ENCODE measurements at regions not wholly inside any gene's neighbourhood (a gene's known extent, or its start where the extent isn't known, plus 50 kb on each side); places are given as distances from the start of the nearest gene placed in this dataset.

DNA sequence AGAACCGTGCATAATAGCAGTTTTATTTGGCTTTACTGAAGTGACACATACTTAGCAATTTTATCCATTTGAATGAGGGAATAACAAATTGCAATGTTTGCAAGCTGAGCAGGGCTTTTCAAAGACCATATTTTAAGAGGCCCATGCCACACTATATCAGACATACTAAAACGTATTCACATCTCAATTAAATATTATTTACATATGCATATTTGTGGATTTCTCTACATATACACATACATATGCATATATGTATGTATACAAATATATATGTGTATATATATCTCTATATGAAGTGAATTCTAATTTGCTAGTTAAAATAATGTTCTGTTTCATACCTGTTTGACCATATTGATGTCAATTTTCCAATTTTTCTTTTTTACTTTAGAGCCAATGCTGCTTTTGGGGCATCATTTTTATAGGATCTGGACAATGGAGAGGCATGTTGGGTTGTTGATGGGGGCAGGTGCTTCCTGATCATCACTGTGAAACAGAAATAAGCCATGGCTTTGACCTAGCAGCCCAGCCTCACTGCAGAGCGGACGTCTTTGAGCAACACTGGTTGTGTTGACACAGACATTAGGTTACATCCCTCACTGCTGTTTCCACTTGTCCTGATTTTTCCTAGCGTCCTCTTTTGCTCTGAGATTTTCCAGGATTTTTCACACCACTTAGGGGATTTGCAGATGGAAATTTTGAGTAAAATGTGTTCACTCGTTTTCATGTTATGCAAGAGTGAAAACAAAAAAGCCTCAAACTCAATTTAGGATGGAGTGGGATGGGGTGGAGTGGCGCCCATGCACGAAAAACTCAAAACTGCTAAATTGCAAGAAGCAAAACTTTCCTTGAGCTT lies 56.9 kb downstream of the RDH14 start:
- DNase-seq (ENCODE audit: low read depth, low spot score), result no peak
- no peak overlapping the region for H3K4me3 ChIP-seq (ENCODE audit: low read length)

GRCh38 chr2:18502142-18502541 lies 58.3 kb downstream of the RDH14 start:
- no peak overlapping the region for H3K4me3 ChIP-seq (ENCODE audit: low read length)
- DNase-seq (ENCODE audit: low read depth, low spot score), result no peak

DNA sequence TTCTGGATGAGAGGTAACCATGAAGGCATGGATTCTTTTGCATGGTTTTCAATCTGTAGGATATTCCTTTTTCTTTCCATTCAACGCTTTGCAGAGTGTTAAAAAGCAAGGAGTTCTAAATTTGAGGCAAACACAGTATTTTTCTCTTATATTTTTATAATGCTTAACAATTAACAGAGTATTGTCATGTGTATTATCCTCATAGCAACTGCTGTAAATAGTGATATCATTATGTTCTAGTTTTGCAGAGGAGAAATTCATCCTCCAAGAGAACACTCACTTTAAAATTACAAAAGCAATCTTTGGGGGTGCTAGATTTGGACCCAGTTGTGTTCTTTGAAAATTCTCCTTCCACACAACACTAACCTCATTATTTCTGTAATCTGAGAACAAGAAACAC lies 58.7 kb downstream of the RDH14 start:
- no peak for DNase-seq (ENCODE audit: low read depth, low spot score)
- no peak overlapping the region for H3K4me3 ChIP-seq (ENCODE audit: low read length)

GRCh38 chr2:18501156-18501555 lies 59.3 kb downstream of the RDH14 start:
- DNase-seq (ENCODE audit: low read depth, low spot score), result no peak

DNA sequence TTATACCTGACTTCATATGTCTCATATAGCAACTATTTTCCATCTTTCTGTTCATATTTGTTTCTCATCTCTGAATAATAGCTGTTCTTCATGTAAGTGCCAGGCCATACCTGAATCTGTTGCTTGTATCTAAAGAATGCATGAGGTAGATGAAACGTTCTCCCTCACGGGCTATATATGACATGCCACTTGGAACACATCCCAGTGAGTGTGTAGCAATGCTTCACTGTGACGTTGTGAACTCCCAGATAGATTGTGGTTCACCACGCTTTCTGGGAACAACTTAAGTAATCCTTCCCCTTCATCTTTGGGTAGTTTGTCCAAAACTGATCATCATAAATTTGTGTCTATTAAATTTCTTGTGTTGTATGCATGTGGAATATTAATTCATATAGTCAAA lies 60.1 kb downstream of the RDH14 start:
- no peak for DNase-seq (ENCODE audit: low read depth, low spot score)
- H3K4me3 ChIP-seq (ENCODE audit: low read length), result no peak overlapping the region

More at GRCh38 chr2:18501156-18501555, 59.3 kb downstream of the RDH14 start:
- no peak overlapping the region for H3K4me3 ChIP-seq (ENCODE audit: low read length)

GRCh38 chr2:18498531-18498930 lies 61.9 kb downstream of the RDH14 start:
- no peak overlapping the region for H3K4me3 ChIP-seq (ENCODE audit: low read length)
- no peak for DNase-seq (ENCODE audit: low read depth, low spot score)

GRCh38 chr2:18496516-18496915 lies 63.9 kb downstream of the RDH14 start:
- DNase-seq (ENCODE audit: low read depth, low spot score), result no peak
- H3K4me3 ChIP-seq (ENCODE audit: low read length), result no peak overlapping the region

DNA sequence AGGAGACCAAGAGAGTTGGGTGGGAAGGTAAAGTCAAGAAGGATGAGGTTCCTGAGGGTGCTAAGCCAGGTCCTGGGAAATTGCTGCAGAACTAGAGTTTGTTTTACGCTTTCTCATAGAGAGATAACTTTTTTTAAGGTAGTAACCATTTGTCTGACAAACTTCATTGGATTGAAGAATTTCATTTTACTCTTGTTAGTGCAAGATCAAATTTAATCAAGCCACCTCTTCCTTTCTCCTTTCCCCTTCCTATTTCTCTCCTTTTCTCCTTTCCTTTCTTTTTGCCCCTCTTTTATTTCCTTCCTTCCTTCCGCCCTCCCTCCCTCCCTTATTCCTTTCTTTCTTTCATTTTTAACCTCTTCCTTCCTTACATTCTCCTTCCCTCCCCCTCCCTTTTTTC lies 65.4 kb downstream of the RDH14 start:
- H3K4me3 ChIP-seq (ENCODE audit: low read length), result no peak overlapping the region
- no peak for DNase-seq (ENCODE audit: low read depth, low spot score)

DNA sequence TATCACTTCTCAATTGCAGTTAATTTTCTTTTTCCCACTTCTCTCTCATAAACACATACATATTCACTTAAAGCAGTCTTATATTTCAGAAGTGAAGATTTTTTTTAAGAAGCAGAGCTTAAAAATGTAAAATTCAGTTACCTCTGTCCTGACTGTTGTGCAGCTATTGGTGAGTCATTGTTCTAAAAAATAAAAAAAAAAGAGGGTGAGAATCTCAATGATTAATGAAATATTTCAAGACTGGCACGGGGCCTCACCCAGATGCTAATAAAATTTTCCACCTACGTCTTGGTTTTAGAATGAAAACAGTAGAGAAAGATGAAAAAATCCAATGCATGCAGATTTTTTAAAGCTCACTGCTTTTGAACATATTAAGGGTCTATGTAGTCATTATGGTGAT lies 67.7 kb downstream of the RDH14 start:
- DNase-seq (ENCODE audit: low read depth, low spot score), result no peak
- H3K4me3 ChIP-seq (ENCODE audit: low read length), result no peak overlapping the region

GRCh38 chr2:18491577-18491976 lies 68.9 kb downstream of the RDH14 start:
- no peak for DNase-seq (ENCODE audit: low read depth, low spot score)
- no peak overlapping the region for H3K4me3 ChIP-seq (ENCODE audit: low read length)

DNA sequence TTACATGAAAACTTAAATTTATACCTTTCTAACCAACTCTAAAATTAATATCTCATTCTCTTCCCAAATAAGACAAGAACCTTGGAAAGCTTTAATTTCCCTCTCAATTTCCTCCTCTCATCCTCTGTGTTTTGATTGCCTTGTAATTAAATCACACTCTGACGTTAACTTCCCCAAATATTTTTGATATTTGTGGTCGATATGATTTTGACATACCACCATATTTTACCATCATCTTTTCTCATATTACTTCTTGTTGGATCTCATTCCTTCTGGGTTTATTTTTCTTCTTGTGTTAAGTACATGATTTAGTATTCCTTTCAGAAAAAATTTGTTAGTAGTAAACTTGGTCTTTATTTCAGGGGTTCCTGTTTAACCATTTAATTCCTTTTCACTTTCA lies 69.6 kb downstream of the RDH14 start:
- H3K4me3 ChIP-seq (ENCODE audit: low read length), result no peak overlapping the region
- no peak for DNase-seq (ENCODE audit: low read depth, low spot score)

GRCh38 chr2:18487106-18487913 lies 73.1 kb downstream of the RDH14 start:
- no peak for DNase-seq (ENCODE audit: low read depth, low spot score)

DNA sequence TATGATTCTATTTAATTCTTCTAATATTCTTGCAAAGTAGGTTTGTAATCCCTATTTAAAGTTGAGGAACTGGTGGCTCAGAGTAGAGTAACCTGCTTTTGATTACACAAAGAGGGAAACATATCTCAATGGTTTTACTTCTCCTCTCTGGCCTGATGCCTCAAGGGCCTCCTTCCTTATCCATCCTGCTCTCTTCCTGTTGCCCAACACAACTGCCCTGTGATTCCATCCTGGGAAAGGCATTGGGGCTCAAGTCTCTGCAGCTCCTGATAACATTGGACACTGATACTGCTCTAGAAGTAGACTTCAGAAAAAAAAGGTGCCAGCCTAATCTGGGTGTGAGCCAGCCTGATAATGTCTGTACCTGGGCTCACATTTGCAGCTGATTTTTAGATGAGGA lies 75.8 kb downstream of the RDH14 start:
- H3K4me3 ChIP-seq (ENCODE audit: low read length), result no peak overlapping the region
- no peak for DNase-seq (ENCODE audit: low read depth, low spot score)

More at GRCh38 chr2:18487106-18487913, 73.1 kb downstream of the RDH14 start:
- no peak overlapping the region for H3K4me3 ChIP-seq (ENCODE audit: low read length)

DNA sequence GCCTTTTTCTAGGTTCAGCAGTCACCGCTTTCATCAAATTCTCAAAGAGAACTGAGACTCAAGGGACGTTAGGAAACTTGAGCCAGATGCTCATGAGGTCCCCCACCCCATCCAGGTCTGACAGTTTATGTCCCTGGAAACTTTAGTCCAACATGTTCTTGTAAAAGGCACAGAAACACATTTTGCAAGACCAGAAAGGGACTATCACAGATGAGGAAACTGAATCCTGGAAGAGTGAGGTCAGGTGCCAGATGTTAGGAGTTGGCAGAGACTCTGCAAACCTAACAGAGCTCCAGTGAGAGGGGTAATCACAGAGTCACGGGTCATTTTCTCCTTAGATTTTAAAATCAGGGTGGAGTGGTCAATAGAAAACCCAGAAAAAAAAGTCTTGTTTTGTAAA lies 76.6 kb downstream of the RDH14 start:
- no peak overlapping the region for H3K4me3 ChIP-seq (ENCODE audit: low read length)
- no peak for DNase-seq (ENCODE audit: low read depth, low spot score)

DNA sequence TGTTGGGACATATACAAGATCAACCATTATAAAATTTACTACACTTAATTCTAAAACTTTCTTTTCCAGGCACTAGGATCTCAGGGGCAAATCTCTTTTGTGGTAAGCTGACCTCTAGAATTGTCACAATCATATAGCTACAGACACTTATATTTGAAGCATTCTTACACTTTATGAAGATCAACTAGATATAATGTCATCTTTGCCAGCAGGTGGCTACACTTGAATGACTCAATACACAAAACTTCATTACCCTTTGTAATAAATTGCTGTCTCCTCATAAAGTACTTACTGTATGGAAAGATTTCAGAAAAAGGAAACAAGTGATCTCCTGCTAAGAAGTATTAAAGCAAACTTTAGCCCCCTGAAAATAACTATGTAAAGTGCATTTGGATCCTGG lies 77.8 kb downstream of the RDH14 start:
- H3K4me3 ChIP-seq (ENCODE audit: low read length), result no peak overlapping the region
- DNase-seq (ENCODE audit: low read depth, low spot score), result no peak

DNA sequence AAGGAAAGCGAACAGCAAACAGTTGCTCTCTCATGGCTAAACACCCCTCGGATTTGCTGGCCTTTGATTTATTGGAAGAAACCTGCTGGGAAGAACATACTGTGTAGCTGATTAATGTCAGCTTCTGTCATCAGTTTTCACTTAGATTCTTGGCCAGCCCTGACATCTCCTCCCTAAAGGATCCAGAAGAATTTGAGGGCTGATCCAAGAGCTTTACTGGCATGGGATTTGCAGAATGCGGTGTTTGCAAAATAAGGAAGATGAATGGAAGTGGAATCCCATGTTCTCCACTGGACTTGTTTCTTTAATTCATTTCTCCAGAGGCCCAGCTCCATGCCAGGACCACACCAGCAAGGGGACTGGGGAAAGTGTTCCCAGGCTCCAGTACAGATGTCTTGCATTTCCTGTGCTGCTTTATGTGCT lies 80.5 kb downstream of the RDH14 start:
- DNase-seq (ENCODE audit: low read depth, low spot score), result no peak
- no peak overlapping the region for H3K4me3 ChIP-seq (ENCODE audit: low read length)

DNA sequence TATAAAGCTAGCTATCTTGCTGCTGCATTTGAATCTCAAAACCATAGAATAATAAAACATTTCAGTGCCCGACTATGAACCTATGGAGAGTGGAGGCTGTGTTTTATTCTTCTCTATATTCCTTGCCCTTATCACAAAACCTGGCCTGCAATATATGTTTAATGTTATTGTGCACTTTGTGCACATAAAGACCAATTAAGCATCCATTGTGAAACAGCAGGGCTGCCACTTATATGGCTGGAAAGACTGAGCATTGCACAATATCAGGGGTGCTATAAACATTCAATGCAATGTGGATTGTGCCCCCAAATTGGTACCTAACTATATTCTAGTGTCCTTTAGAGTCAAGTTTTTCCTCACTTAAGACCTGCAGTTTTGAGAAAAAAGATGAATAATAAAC lies 83.2 kb downstream of the RDH14 start:
- DNase-seq (ENCODE audit: low read depth, low spot score), result no peak
- no peak overlapping the region for H3K4me3 ChIP-seq (ENCODE audit: low read length)

GRCh38 chr2:18476484-18476883 lies 84.0 kb downstream of the RDH14 start:
- no peak for DNase-seq (ENCODE audit: low read depth, low spot score)
- no peak overlapping the region for H3K4me3 ChIP-seq (ENCODE audit: low read length)

GRCh38 chr2:18475884-18476283 lies 84.6 kb downstream of the RDH14 start:
- no peak overlapping the region for H3K4me3 ChIP-seq (ENCODE audit: low read length)
- no peak for DNase-seq (ENCODE audit: low read depth, low spot score)

- H3K4me3 ChIP-seq (ENCODE audit: low read length), result no peak overlapping the region
- no peak for DNase-seq (ENCODE audit: low read depth, low spot score)
Observed at GRCh38 chr2:18474700-18475099, 85.8 kb downstream of the RDH14 start.

All from Jurkat, Clone E6-1 (cell line).